GM06990 (cell line): ENCODE measurements at regions not wholly inside any gene's neighbourhood (a gene's known extent, or its start where the extent isn't known, plus 50 kb on each side); places are given as distances from the start of the nearest gene placed in this dataset.

Experiments used
- DNase-seq: peaks from one replicate; pipeline ENCODE4 v3.0.0-alpha.2; 2011; ENCODE audit not compliant: insufficient read length; ENCODE audit errors: extremely low read depth
- H3K27me3 ChIP-seq: replicated peaks from 2 replicates; pipeline ENCODE4 v1.6.0; 2011; ENCODE audit warnings: low read length; ENCODE audit not compliant: control insufficient read depth, insufficient read depth
- H3K36me3 ChIP-seq: 2 replicates; pipeline ENCODE4 v1.5.1; 2011; ENCODE audit warnings: low read length; ENCODE audit not compliant: control insufficient read depth, insufficient read depth
- H3K4me3 ChIP-seq: replicated peaks from 2 replicates; pipeline ENCODE4 v1.5.1; 2011; ENCODE audit warnings: low read depth, mild to moderate bottlenecking, control low read depth, low read length
- TF ChIP-seq, protein P1 (sequence below): IDR thresholded peaks from 2 replicates; pipeline ENCODE4 v1.5.1; 2011; ENCODE audit warnings: low read length, control low read depth, mild to moderate bottlenecking, inconsistent platforms; ENCODE audit not compliant: insufficient read depth, poor library complexity, severe bottlenecking

DNA sequence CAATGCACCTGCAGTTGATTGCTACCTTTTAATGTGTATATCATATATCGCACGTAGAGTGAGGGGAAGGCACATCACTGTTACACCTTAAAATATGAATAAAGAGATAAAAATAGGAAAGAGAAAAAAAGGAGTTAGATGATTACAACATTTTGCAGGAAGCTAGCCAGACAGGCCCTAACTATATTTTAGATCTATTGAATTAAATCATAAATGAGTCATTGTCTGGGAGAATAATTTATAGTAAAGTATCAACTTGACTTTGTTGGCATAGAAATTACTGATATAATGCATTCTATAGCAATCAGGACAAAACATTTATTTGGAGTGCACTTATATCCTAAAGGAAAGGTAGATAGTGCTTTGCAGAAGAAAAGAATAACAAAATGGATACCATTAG is 384.9 kb upstream of the NXPH2 start:
- no peaks in the 10 kb centered on the region for H3K36me3 ChIP-seq
- DNase-seq = no peak

DNA sequence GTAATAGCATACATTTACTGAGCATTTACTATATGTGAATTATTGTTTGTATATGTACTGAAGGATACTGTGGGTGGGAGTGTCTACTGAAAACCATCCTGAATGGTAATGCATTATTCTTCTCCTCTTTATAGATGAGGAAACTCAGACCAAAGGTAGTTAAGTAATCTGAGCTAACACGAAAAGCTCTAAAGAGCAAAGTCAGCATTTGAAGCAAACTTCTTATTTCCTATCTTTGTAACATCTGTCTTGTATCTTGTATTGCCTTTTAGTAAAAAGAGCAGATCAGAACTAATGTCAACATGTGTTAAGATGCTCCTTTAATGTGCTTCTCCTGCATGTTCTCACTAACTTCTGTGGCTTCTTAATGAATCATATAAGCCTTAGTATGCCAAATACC is 382.8 kb upstream of the NXPH2 start:
- TF ChIP-seq, protein P1, sequence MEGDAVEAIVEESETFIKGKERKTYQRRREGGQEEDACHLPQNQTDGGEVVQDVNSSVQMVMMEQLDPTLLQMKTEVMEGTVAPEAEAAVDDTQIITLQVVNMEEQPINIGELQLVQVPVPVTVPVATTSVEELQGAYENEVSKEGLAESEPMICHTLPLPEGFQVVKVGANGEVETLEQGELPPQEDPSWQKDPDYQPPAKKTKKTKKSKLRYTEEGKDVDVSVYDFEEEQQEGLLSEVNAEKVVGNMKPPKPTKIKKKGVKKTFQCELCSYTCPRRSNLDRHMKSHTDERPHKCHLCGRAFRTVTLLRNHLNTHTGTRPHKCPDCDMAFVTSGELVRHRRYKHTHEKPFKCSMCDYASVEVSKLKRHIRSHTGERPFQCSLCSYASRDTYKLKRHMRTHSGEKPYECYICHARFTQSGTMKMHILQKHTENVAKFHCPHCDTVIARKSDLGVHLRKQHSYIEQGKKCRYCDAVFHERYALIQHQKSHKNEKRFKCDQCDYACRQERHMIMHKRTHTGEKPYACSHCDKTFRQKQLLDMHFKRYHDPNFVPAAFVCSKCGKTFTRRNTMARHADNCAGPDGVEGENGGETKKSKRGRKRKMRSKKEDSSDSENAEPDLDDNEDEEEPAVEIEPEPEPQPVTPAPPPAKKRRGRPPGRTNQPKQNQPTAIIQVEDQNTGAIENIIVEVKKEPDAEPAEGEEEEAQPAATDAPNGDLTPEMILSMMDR = no peak
- H3K4me3 ChIP-seq = no peak overlapping the region
- no peak for DNase-seq
- no peaks in the 10 kb centered on the region for H3K27me3 ChIP-seq
- H3K36me3 ChIP-seq = no peaks in the 10 kb centered on the region

More for the DNA sequence above, 384.9 kb upstream of the NXPH2 start:
- Histone ChIP-seq H3K27me3 (no peaks in the 10 kb centered on the region), H3K4me3 (no peak overlapping the region)
- TF ChIP-seq, protein P1 = no peak

DNA sequence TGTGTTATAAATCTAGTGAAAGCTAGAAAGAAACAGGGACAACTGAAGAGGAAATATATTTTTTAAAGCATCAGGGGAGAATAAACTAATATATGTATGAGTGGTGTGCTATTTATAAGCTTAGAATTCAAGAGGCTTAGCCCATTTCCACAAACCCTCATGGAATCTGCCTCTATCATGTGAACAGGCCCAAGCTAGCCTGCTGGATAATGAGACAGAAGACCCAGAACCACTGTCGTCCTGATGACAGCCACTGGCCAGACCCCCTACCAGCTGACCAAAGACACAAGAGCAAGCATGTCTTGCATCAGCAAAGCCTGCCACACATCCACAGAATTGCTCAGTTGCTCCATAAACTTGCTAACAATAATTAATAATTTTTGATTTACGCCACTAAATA is 382.3 kb upstream of the NXPH2 start:
- no peak for DNase-seq
- Histone ChIP-seq H3K27me3 (no peaks in the 10 kb centered on the region), H3K4me3 (no peak overlapping the region), H3K36me3 (no peaks in the 10 kb centered on the region)
- TF ChIP-seq, protein P1 = no peak

DNA sequence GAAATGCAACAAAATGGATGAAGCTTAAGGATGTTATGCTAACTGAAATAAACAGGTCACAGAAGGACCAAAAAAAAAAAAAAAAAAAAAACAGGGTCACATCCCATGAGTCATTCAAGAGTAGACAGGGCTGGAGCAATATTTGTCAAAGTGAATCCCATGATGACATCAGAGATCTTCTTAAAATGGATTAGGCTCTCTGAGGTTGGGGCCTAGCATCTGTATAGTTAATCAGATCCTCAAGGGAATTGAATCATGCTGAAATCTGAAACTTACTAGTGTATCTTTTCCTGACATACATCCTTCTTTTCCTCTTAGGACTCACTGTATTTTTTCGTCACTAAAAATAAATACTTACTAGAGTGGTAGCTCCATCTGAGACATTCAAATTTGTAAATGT is 380.6 kb upstream of the NXPH2 start:
- no peak overlapping the region for H3K4me3 ChIP-seq
- H3K36me3 ChIP-seq = no peaks in the 10 kb centered on the region
- TF ChIP-seq, protein P1 = no peak
- H3K27me3 ChIP-seq = no peaks in the 10 kb centered on the region
- DNase-seq = no peak

DNA sequence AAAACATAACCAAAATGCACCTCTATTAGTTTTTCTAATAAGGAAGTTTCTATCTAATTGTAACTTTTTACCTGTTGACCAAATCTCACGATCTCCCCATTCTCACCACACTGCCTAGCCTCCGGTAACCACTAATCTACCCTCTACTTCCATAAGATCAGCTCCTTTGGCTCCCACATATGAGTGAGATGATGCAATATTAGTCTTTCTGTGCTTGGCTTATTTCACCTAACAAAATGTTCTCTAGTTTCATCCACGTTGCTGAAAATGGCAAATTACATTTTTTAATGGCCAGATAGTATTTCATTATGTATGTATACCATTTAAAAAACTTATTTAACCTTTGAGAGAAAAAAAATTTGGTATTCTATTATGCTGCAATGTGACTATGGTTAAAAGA is 379.0 kb upstream of the NXPH2 start:
- no peak for DNase-seq
- no peak overlapping the region for H3K4me3 ChIP-seq

DNA sequence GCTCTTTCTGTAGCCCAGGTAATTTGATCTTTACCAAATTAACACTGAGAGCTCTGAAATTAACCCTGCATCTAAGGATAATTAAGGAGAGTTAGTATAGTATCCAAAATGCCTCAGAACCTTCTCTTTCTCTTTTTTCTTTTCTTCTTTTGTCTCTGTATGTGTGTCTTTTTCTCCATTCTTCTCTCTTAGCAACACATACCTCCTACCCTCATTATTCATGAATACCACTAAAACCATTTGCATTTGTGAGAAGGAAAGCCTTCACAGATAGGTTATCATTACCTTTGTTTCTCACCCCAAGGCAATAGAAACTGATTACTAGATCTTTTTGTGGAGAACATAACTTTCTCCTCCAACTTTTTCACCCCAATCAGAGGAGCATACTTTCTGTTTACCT is 376.5 kb upstream of the NXPH2 start:
- H3K4me3 ChIP-seq = no peak overlapping the region
- H3K36me3 ChIP-seq = no peaks in the 10 kb centered on the region
- H3K27me3 ChIP-seq = no peaks in the 10 kb centered on the region
- TF ChIP-seq, protein P1 = no peak
- no peak for DNase-seq

More for the DNA sequence above, 379.0 kb upstream of the NXPH2 start:
- H3K36me3 ChIP-seq = no peaks in the 10 kb centered on the region
- TF ChIP-seq, protein P1 = no peak
- H3K27me3 ChIP-seq = no peaks in the 10 kb centered on the region
